ENCODE measurements at regions not wholly inside any gene's neighbourhood (a gene's known extent, or its start where the extent isn't known, plus 50 kb on each side); places are given as distances from the start of the nearest gene placed in this dataset.

GRCh38 chr13:58025821-58026220, 394.3 kb downstream of the PCDH17 start:
- no peak for TF ChIP-seq CTCF (IDR thresholded peaks at IDR 0.05)
- no peak for TF ChIP-seq TCF7 (CRISPR knock-in tag; IDR thresholded peaks at IDR 0.05; ENCODE audit: low read depth)
- TF ChIP-seq JUN (CRISPR knock-in tag; IDR thresholded peaks at IDR 0.05) = no peak
- TF ChIP-seq CBFB (CRISPR knock-in tag; IDR thresholded peaks at IDR 0.05; ENCODE audit: low read depth) = no peak
- TF ChIP-seq ESRRA (CRISPR knock-in tag; IDR thresholded peaks at IDR 0.05; ENCODE audit: borderline replicate concordance) = no peak
- no peak for TF ChIP-seq NR2C2 (CRISPR knock-in tag; IDR thresholded peaks at IDR 0.05)
- no peak for TF ChIP-seq ZNF532 (CRISPR knock-in tag; IDR thresholded peaks at IDR 0.05; ENCODE audit: borderline replicate concordance)
- TF ChIP-seq USF1 (CRISPR knock-in tag; IDR thresholded peaks at IDR 0.05) = no peak
- no peak for TF ChIP-seq ZNF281 (CRISPR knock-in tag; IDR thresholded peaks at IDR 0.05)
- TF ChIP-seq MXD4 (CRISPR knock-in tag; IDR thresholded peaks at IDR 0.05; ENCODE audit: borderline replicate concordance) = no peak
- no peak for TF ChIP-seq ATF3 (CRISPR knock-in tag; conservative IDR thresholded peaks at IDR 0.05)

All from WTC11 (cell line).